ENCODE measurements at regions not wholly inside any gene's neighbourhood (a gene's known extent, or its start where the extent isn't known, plus 50 kb on each side); places are given as distances from the start of the nearest gene placed in this dataset.

DNA sequence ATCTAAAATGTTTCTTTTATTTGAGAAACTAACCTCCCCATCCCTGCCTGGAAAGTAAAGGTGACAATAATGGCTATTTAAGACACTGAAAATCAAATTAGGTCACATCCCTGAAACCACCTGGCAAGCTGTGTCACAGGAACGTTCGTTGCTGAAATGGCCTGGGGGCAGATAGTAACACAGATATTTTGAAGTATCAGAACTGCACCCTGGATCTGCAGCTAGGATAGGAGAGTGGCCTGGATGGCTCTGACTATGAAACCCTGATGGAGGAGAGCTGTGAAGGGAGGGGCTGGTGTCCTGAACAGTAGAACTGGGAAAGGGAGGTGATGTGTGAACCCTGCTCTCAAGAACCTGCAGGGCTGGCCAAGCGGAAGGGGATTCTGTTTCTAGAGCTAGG is 648.3 kb upstream of the CFAP20DC start:
- DNase-seq = no peak

DNA sequence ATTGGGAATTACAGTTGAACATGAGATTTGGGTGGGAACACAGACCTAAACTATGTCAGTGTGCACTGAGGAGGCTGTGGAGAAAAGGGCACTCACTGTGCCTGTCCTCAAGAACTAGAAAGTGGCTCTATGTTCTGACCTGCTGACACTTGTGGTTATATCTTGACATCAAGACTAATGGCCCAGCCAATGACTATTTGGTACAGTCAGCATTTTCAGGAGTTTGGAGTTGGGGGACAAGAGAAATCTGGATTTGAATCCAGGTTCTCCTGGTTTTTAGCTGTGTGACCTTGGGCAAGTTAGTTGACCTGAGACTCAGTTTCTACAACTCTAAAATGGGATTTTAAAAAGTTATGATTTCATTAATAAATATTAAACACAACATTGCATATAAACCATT is 647.0 kb upstream of the CFAP20DC start:
- no peak for DNase-seq

DNA sequence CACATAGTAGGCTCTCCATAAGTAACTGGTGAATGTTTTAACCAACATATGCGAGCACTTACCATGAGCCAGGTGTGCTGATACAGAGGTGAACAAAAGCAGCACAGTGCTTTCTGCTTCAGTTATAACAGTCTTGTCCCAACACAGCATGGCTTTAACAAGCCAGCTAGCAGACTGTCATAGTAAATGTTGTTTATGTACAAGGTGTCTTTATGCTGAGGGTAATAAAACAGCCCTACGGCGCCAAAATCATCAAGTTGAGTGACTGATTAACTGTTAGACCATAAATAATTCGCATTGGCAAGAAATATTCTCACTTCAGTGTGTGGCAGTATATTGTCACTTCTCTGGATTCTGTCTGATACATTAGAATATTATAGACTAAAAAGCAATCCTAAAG is 646.0 kb upstream of the CFAP20DC start:
- no peak for DNase-seq

- no peak for DNase-seq
These were observed 642.3 kb upstream of the CFAP20DC start for GRCh38 chr3:59692117-59692516.

- no peak for DNase-seq
These were observed 641.1 kb upstream of the CFAP20DC start for GRCh38 chr3:59690886-59691285.

- no peak for DNase-seq
These were observed 638.8 kb upstream of the CFAP20DC start for GRCh38 chr3:59688636-59689035.

GRCh38 chr3:59685432-59685831 is 635.6 kb upstream of the CFAP20DC start:
- DNase-seq = no peak

GRCh38 chr3:59684766-59685165 is 634.9 kb upstream of the CFAP20DC start:
- DNase-seq = no peak

- DNase-seq = no peak
These were observed 631.1 kb upstream of the CFAP20DC start for GRCh38 chr3:59680919-59681318.

GRCh38 chr3:59677747-59678702 is 628.2 kb upstream of the CFAP20DC start:
- DNase-seq = no peak

- no peak for DNase-seq
These were observed 625.7 kb upstream of the CFAP20DC start for GRCh38 chr3:59675495-59675894.

- no peak for DNase-seq
These were observed 613.4 kb upstream of the CFAP20DC start for GRCh38 chr3:59663076-59663850.

- no peak for DNase-seq
These were observed 611.2 kb upstream of the CFAP20DC start for GRCh38 chr3:59660852-59661625.

DNA sequence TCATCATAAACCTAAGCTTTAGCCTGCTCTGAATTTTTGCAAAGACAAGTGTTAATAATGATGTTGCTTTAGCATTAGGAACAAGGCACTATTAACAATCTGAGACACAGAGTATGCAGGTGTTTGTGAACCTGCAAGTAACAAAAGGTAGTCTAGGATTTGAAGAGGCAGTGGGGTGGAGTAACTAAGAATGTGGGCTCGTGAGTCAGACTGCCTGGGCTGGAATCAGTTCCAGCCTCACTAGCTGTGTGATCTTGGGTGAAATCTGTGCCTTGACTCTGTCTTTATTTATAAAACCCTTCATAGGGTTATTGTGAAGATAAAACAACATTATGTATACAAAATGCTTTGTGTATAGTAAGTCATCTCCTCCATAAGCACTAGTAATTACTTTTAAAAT is 610.6 kb upstream of the CFAP20DC start:
- DNase-seq = no peak

GRCh38 chr3:59659755-59660154 is 609.9 kb upstream of the CFAP20DC start:
- no peak for DNase-seq

GRCh38 chr3:59658866-59659265 is 609.0 kb upstream of the CFAP20DC start:
- DNase-seq = no peak

DNA sequence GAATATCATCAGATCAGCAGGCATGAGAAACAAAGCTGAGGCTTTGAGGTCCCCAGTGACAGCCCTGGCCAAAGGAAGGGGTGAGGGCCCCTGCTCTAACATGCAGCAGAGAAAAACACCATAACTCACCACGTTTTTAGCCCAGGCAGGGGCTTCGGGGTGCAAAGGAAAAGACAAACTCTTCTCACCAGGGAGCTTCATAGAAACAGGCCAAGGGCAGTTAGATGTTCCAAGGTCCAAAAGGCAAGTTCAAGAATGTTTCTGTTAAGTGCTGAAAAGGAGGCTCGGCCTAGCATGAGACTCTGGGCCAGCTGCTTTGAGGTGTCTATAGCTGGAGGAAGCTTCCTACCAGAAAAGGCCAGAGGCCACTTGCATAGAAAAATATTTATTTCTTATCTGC is 608.4 kb upstream of the CFAP20DC start:
- no peak for DNase-seq

DNA sequence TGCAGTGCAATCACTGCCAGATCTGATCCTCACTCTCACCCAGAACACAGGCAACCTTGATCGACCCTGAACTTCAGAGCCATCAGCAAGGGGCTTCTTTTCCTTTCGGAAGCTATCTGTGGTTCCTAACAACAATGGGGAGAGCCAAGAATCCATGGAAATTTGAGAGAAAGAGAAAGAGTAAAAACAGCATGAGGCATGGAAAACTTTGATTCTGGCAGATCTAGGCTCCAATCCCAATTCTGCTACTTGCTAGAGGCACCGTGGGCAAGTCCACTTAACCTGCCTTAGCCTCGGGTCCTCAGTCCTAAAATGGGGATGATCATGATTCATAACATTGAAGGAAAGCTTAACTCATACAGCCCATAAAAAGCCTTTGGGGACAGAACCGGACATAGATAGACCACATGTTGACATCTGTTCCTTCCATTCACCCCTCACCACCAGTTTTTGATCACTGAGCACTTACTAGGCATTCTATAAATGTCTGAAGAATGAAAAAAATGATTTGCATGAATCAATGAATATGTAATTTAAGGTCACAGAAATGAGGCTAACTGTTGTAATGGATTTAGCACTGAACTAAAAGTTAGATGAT is 605.7 kb upstream of the CFAP20DC start:
- no peak for DNase-seq

GRCh38 chr3:59654480-59655417 is 604.9 kb upstream of the CFAP20DC start:
- no peak for DNase-seq

DNA sequence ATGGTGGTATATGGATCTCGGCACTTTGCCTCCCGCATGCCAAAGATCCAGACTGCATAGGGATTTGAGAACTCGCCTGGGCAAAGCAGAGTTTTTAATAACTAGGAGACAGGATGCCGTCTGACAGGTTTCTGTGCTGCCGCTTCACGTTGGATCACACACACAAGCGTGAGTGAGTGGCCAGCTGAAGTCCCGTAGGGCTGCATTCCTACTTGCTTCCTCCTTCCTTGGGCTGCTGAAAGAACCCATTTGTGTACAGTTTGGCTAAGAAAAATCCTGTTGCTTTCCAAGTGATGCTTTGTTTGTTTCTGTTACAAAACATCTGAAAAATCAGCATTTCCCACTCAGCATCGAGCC is 604.3 kb upstream of the CFAP20DC start:
- no peak for DNase-seq

GRCh38 chr3:59653405-59654122 is 603.7 kb upstream of the CFAP20DC start:
- DNase-seq = no peak
